H9 (cell line): ENCODE measurements at regions not wholly inside any gene's neighbourhood (a gene's known extent, or its start where the extent isn't known, plus 50 kb on each side); places are given as distances from the start of the nearest gene placed in this dataset.

ENCODE experiments used
- DNase-seq: peaks from one replicate; pipeline ENCODE4 v3.0.0-alpha.2; 2017
- H2AFZ ChIP-seq: one replicate; pipeline ENCODE4 v1.6.1; 2013; ENCODE audit warnings: mild to moderate bottlenecking, low read length, control low read depth, moderate library complexity
- H2AK5ac ChIP-seq: 2 replicates; pipeline ENCODE4 v1.6.1; 2013; ENCODE audit warnings: low read length, control low read depth, mixed read lengths; ENCODE audit not compliant: insufficient read length
- H2BK120ac ChIP-seq: one replicate; pipeline ENCODE4 v1.6.1; 2013; ENCODE audit warnings: low read depth, mild to moderate bottlenecking, low read length, control low read depth, inconsistent platforms; ENCODE audit not compliant: poor library complexity, severe bottlenecking
- H2BK12ac ChIP-seq: 2 replicates; pipeline ENCODE4 v1.6.1; 2013; ENCODE audit warnings: low read length, control low read depth, mixed read lengths, low read depth; ENCODE audit not compliant: insufficient read length
- H2BK15ac ChIP-seq: 2 replicates; pipeline ENCODE4 v1.6.1; 2013; ENCODE audit warnings: low read depth, low read length, control low read depth
- H2BK20ac ChIP-seq: one replicate; pipeline ENCODE4 v1.6.1; 2013; ENCODE audit warnings: low read depth, mild to moderate bottlenecking, low read length, control low read depth, inconsistent platforms; ENCODE audit not compliant: poor library complexity, severe bottlenecking
- H2BK5ac ChIP-seq: 2 replicates; pipeline ENCODE4 v1.6.1; 2013; ENCODE audit warnings: low read length, control low read depth, mixed read lengths; ENCODE audit not compliant: insufficient read length
- H3K14ac ChIP-seq: 2 replicates; pipeline ENCODE4 v1.6.1; 2013; ENCODE audit warnings: low read length, control low read depth; ENCODE audit not compliant: insufficient read depth
- H3K18ac ChIP-seq: 2 replicates; pipeline ENCODE4 v1.6.1; 2013; ENCODE audit warnings: low read depth, mild to moderate bottlenecking, mixed read lengths, low read length, control low read depth; ENCODE audit not compliant: insufficient read length
- H3K23ac ChIP-seq: 2 replicates; pipeline ENCODE4 v1.6.1; 2013; ENCODE audit warnings: low read length, control low read depth, mixed read lengths, low read depth; ENCODE audit not compliant: insufficient read length
- H3K23me2 ChIP-seq: 2 replicates; pipeline ENCODE4 v1.6.1; 2013; ENCODE audit warnings: low read depth, mild to moderate bottlenecking, mixed read lengths, low read length, control low read depth; ENCODE audit not compliant: insufficient read length, poor library complexity, severe bottlenecking
- H3K27ac ChIP-seq: 2 replicates; pipeline ENCODE4 v1.5.1; 2013; ENCODE audit warnings: low read length, control low read depth, mixed read lengths, low read depth; ENCODE audit not compliant: insufficient read length
- H3K27me3 ChIP-seq: 2 replicates; pipeline ENCODE4 v1.6.1; 2013; ENCODE audit warnings: low read length, control low read depth, inconsistent platforms; ENCODE audit not compliant: insufficient read depth
- H3K4ac ChIP-seq: 2 replicates; pipeline ENCODE4 v1.6.1; 2013; ENCODE audit warnings: low read depth, mild to moderate bottlenecking, control low read depth, inconsistent platforms, low read length, moderate library complexity
- H3K4me1 ChIP-seq: 2 replicates; pipeline ENCODE4 v1.6.1; 2013; ENCODE audit warnings: low read length, control low read depth, inconsistent platforms; ENCODE audit not compliant: insufficient read depth
- H3K4me2 ChIP-seq: 2 replicates; pipeline ENCODE4 v1.6.1; 2013; ENCODE audit warnings: low read length, control low read depth, mixed read lengths; ENCODE audit not compliant: insufficient read length, insufficient read depth
- H3K56ac ChIP-seq: 2 replicates; pipeline ENCODE4 v1.6.1; 2013; ENCODE audit warnings: low read depth, mild to moderate bottlenecking, mixed read lengths, low read length, control low read depth; ENCODE audit not compliant: insufficient read length
- H3K79me1 ChIP-seq: 2 replicates; pipeline ENCODE4 v1.6.1; 2013; ENCODE audit warnings: low read depth, mild to moderate bottlenecking, moderate library complexity, low read length, control low read depth, inconsistent platforms; ENCODE audit not compliant: insufficient read depth, poor library complexity, severe bottlenecking
- H3K79me2 ChIP-seq: 2 replicates; pipeline ENCODE4 v1.6.1; 2013; ENCODE audit warnings: low read length, control low read depth, inconsistent platforms; ENCODE audit not compliant: insufficient read depth
- H3K9ac ChIP-seq: 2 replicates; pipeline ENCODE4 v1.6.1; 2013; ENCODE audit warnings: low read length, control low read depth, mixed read lengths; ENCODE audit not compliant: insufficient read length; ENCODE audit errors: extremely low read depth
- H3K9me3 ChIP-seq: one replicate; pipeline ENCODE4 v1.6.1; 2013; ENCODE audit warnings: low read depth, low read length, inconsistent platforms; ENCODE audit not compliant: control insufficient read depth
- H3T11ph ChIP-seq: one replicate; pipeline ENCODE4 v1.6.1; 2013; ENCODE audit warnings: mild to moderate bottlenecking, low read length, control low read depth, inconsistent platforms
- H4K20me1 ChIP-seq: one replicate; pipeline ENCODE4 v1.6.1; 2013; ENCODE audit not compliant: control insufficient read depth, insufficient read length, insufficient read depth
- H4K5ac ChIP-seq: 2 replicates; pipeline ENCODE4 v1.6.1; 2013; ENCODE audit warnings: low read depth, mild to moderate bottlenecking, mixed read lengths, low read length, control low read depth; ENCODE audit not compliant: insufficient read length
- H4K8ac ChIP-seq: replicated peaks from 2 replicates; pipeline ENCODE4 v1.6.1; 2013; ENCODE audit warnings: low read length, control low read depth, mixed read lengths, low read depth; ENCODE audit not compliant: insufficient read length
- H4K91ac ChIP-seq: 2 replicates; pipeline ENCODE4 v1.6.1; 2013; ENCODE audit warnings: low read depth, mild to moderate bottlenecking, moderate library complexity, mixed read lengths, low read length, control low read depth; ENCODE audit not compliant: insufficient read length
- H3K27ac Mint-ChIP-seq, 3 experiments: 2 replicates in 2 of 3; 3 replicates in 1 of 3; pipeline ENCODE4 v1.8.0; 2020 to 2021; ENCODE audit warnings: mixed read lengths in 3 of 3, mild to moderate bottlenecking in 1 of 3, moderate library complexity in 1 of 3
- H3K27me3 Mint-ChIP-seq: 2 replicates; pipeline ENCODE4 v1.8.0; 2021; ENCODE audit warnings: low read depth, mild to moderate bottlenecking, moderate library complexity, mixed read lengths
- H3K36me3 Mint-ChIP-seq, 3 experiments: 2 replicates in 2 of 3; 3 replicates in 1 of 3; pipeline ENCODE4 v1.8.0; 2020 to 2021; ENCODE audit warnings: low read depth in 3 of 3, mixed read lengths in 3 of 3; ENCODE audit not compliant: insufficient read depth in 1 of 3
- H3K4me1 Mint-ChIP-seq, 2 experiments: 2 replicates each; pipeline ENCODE4 v1.8.0; 2020; ENCODE audit warnings: mixed read lengths in 2 of 2
- H3K4me3 Mint-ChIP-seq, 2 experiments: 2 replicates in 1 of 2; 3 replicates in 1 of 2; pipeline ENCODE4 v1.8.0; 2020 to 2021; ENCODE audit warnings: mild to moderate bottlenecking in 2 of 2, mixed read lengths in 2 of 2, moderate library complexity in 1 of 2
- H3K9me3 Mint-ChIP-seq, 2 experiments: 2 replicates in 1 of 2; 3 replicates in 1 of 2; pipeline ENCODE4 v1.8.0; 2020; ENCODE audit warnings: mild to moderate bottlenecking in 2 of 2, mixed read lengths in 2 of 2, moderate library complexity in 1 of 2
- WGBS: extraction: QIAGEN DNeasy Blood & Tissue Kit; methylation state at CpG from one replicate; pipeline ENCODE4 v1.1.7; 2013; ENCODE audit warnings: missing lambda C conversion rate, low lambda C conversion rate, mixed read lengths; ENCODE audit not compliant: insufficient read length; ENCODE audit errors: extremely low coverage; 5-methylcytosine and 5-hydroxymethylcytosine counted together
- TF ChIP-seq, protein P1 (sequence below): fragments of 200-600 bp; sonication (generic); conservative IDR thresholded peaks from 3 replicates; pipeline ENCODE4 v1.8.0; 2021; ENCODE audit warnings: antibody characterized with exemption, mild to moderate bottlenecking

DNA sequence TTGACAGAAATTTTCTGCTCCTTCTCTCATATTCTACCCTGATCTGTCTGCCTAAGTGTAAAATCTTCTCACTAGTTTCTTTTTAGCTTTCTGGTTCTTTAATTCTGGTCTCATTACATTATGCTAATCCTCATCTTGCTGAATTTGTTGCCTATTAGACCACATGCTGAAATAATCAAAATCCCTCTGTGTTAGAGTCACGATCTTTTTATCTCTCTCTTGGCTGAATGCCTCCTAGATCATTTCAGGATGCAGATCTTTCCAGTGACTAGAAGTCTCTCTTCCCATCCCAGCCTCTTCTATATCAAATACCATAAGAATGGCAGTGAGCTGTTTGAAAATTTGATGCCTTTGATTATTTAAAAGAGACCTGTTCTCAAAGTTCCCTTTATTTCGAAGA lies 661.9 kb downstream of the SORCS1 start:
- no CpG with 5 or more reads among the region's 2 CpGs for WGBS
- Histone ChIP-seq H2AK5ac (no peak overlapping the region), H3K9ac (no peak overlapping the region), H4K5ac (no peak overlapping the region), H3K4me1 (peaks cover 2% of the 10 kb centered on the region; the same call in 1 of the 2 replicates), H4K8ac (no peak overlapping the region), H3K14ac (no peak overlapping the region), H2BK12ac (no peak overlapping the region), H2BK20ac (no peak overlapping the region), H3K27ac (no peak overlapping the region), H3K9me3 (no peaks in the 10 kb centered on the region), H2BK120ac (no peak overlapping the region), H3K79me1 (no peaks in the 10 kb centered on the region), H4K20me1 (no peaks in the 10 kb centered on the region), H3K4ac (no peak overlapping the region), H3K56ac (no peak overlapping the region), H2BK15ac (no peak overlapping the region), H4K91ac (no peak overlapping the region), H2AFZ (no peak overlapping the region), H3K23ac (no peak overlapping the region), H3K79me2 (no peaks in the 10 kb centered on the region), H3K23me2 (no peaks in the 10 kb centered on the region), H3K4me2 (no peak overlapping the region), H3T11ph (no peak overlapping the region), H2BK5ac (no peak overlapping the region), H3K18ac (no peak overlapping the region), H3K27me3 (no peaks in the 10 kb centered on the region)
- Mint-ChIP-seq H3K4me1 (peaks cover 8 to 9% of the 10 kb centered on the region in 2 experiments), H3K4me3 (no peak overlapping the region), H3K9me3 (no peaks in the 10 kb centered on the region), H3K27ac (no peak overlapping the region), H3K27me3 (no peaks in the 10 kb centered on the region), H3K36me3 (no peaks in the 10 kb centered on the region)
- DNase-seq, result no peak
- TF ChIP-seq, protein P1, sequence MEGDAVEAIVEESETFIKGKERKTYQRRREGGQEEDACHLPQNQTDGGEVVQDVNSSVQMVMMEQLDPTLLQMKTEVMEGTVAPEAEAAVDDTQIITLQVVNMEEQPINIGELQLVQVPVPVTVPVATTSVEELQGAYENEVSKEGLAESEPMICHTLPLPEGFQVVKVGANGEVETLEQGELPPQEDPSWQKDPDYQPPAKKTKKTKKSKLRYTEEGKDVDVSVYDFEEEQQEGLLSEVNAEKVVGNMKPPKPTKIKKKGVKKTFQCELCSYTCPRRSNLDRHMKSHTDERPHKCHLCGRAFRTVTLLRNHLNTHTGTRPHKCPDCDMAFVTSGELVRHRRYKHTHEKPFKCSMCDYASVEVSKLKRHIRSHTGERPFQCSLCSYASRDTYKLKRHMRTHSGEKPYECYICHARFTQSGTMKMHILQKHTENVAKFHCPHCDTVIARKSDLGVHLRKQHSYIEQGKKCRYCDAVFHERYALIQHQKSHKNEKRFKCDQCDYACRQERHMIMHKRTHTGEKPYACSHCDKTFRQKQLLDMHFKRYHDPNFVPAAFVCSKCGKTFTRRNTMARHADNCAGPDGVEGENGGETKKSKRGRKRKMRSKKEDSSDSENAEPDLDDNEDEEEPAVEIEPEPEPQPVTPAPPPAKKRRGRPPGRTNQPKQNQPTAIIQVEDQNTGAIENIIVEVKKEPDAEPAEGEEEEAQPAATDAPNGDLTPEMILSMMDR, result no peak
